MM.1S (cell line): ENCODE measurements at regions not wholly inside any gene's neighbourhood (a gene's known extent, or its start where the extent isn't known, plus 50 kb on each side); places are given as distances from the start of the nearest gene placed in this dataset.
"Not testable (repeated sequence)": the region's sequence is repeated elsewhere in the genome, so short reads cannot be mapped to it uniquely, and the experiment has no call there.

ENCODE experiments used
- DNase-seq: peaks from one replicate; pipeline ENCODE4 v3.0.0-alpha.2; 2015
- H2AFZ ChIP-seq: fragments of 300-600 bp; sonication (generic); 2 replicates; pipeline ENCODE4 v1.6.0; 2016; ENCODE audit warnings: antibody characterized with exemption, low read length
- H3F3A ChIP-seq: fragments of 300-600 bp; sonication (generic); 2 replicates; pipeline ENCODE4 v1.6.1; 2016; ENCODE audit warnings: mild to moderate bottlenecking, antibody characterized with exemption, low read length, moderate library complexity, mixed read lengths; ENCODE audit not compliant: insufficient read depth
- H3K27ac ChIP-seq: fragments of 300-600 bp; sonication (generic); 2 replicates; pipeline ENCODE4 v1.5.1; 2016; ENCODE audit warnings: mild to moderate bottlenecking, low read length
- H3K27me3 ChIP-seq: fragments of 300-600 bp; sonication (generic); replicated peaks from 2 replicates; pipeline ENCODE4 v1.6.0; 2016; ENCODE audit warnings: low read length; ENCODE audit not compliant: insufficient read depth
- H3K36me3 ChIP-seq: fragments of 300-600 bp; sonication (generic); replicated peaks from 2 replicates; pipeline ENCODE4 v1.6.1; 2016; ENCODE audit warnings: mild to moderate bottlenecking, low read length, mixed read lengths; ENCODE audit not compliant: insufficient read depth
- H3K4me1 ChIP-seq: fragments of 300-600 bp; sonication (generic); 2 replicates; pipeline ENCODE4 v1.6.1; 2016; ENCODE audit warnings: low read length, mixed read lengths
- H3K4me2 ChIP-seq: fragments of 300-600 bp; sonication (generic); 2 replicates; pipeline ENCODE4 v1.6.0; 2016; ENCODE audit warnings: low read depth, low read length
- H3K4me3 ChIP-seq: fragments of 300-600 bp; sonication (generic); 2 replicates; pipeline ENCODE4 v1.5.1; 2016; ENCODE audit warnings: low read length, mixed read lengths
- H3K79me2 ChIP-seq: fragments of 300-600 bp; sonication (generic); 2 replicates; pipeline ENCODE4 v1.6.1; 2016; ENCODE audit warnings: mixed run types, low read length, mixed read lengths
- H3K9ac ChIP-seq: fragments of 300-600 bp; sonication (generic); 2 replicates; pipeline ENCODE4 v1.6.1; 2016; ENCODE audit warnings: low read length, mixed read lengths
- H3K9me2 ChIP-seq: fragments of 300-600 bp; sonication (generic); replicated peaks from 2 replicates; pipeline ENCODE4 v1.6.1; 2016; ENCODE audit warnings: mild to moderate bottlenecking, low read length, mixed read lengths; ENCODE audit not compliant: insufficient read depth
- H3K9me3 ChIP-seq: fragments of 300-600 bp; sonication (generic); replicated peaks from 2 replicates; pipeline ENCODE4 v1.6.1; 2016; ENCODE audit warnings: mild to moderate bottlenecking, low read length, mixed read lengths; ENCODE audit not compliant: insufficient read depth
- H4K20me1 ChIP-seq: fragments of 300-600 bp; sonication (generic); 2 replicates; pipeline ENCODE4 v1.6.1; 2016; ENCODE audit warnings: mild to moderate bottlenecking, low read length, moderate library complexity, mixed read lengths; ENCODE audit not compliant: insufficient read depth

GRCh38 chrY:11156846-11157245 lies 1544.2 kb upstream of the USP9Y start:
- H3K9ac ChIP-seq, H3K27me3 ChIP-seq, H3F3A ChIP-seq, DNase-seq, H4K20me1 ChIP-seq, H2AFZ ChIP-seq, H3K79me2 ChIP-seq, H3K4me1 ChIP-seq, H3K9me2 ChIP-seq, H3K9me3 ChIP-seq, H3K36me3 ChIP-seq, H3K4me2 ChIP-seq, H3K4me3 ChIP-seq, H3K27ac ChIP-seq: not testable (repeated sequence)

GRCh38 chrY:11177033-11177432 lies 1524.0 kb upstream of the USP9Y start:
- not testable (repeated sequence) for DNase-seq, H3K4me3 ChIP-seq, H3K9me2 ChIP-seq, H3F3A ChIP-seq, H3K27me3 ChIP-seq, H2AFZ ChIP-seq, H3K9ac ChIP-seq, H4K20me1 ChIP-seq, H3K4me2 ChIP-seq, H3K4me1 ChIP-seq, H3K36me3 ChIP-seq, H3K79me2 ChIP-seq, H3K9me3 ChIP-seq, H3K27ac ChIP-seq

- not testable (repeated sequence) for H2AFZ ChIP-seq, H3K9me2 ChIP-seq, H3K9me3 ChIP-seq, H3K4me3 ChIP-seq, H3K9ac ChIP-seq, H3K36me3 ChIP-seq, H3K79me2 ChIP-seq, H3K27ac ChIP-seq, H3F3A ChIP-seq, H4K20me1 ChIP-seq, H3K4me2 ChIP-seq, H3K4me1 ChIP-seq, DNase-seq, H3K27me3 ChIP-seq
Measured at GRCh38 chrY:11201133-11201532, 1499.9 kb upstream of the USP9Y start.

GRCh38 chrY:11214851-11215250 lies 1486.2 kb upstream of the USP9Y start:
- not testable (repeated sequence) for H3K27ac ChIP-seq, DNase-seq, H3K36me3 ChIP-seq, H3K79me2 ChIP-seq, H3K9ac ChIP-seq, H4K20me1 ChIP-seq, H3K9me3 ChIP-seq, H3F3A ChIP-seq, H3K4me1 ChIP-seq, H3K27me3 ChIP-seq, H3K4me3 ChIP-seq, H3K9me2 ChIP-seq, H3K4me2 ChIP-seq, H2AFZ ChIP-seq
